HepG2 (cell line): ENCODE measurements at regions not wholly inside any gene's neighbourhood (a gene's known extent, or its start where the extent isn't known, plus 50 kb on each side); places are given as distances from the start of the nearest gene placed in this dataset.

Experiments used
- CTCF ChIP-seq: sonication (generic); formaldehyde crosslinking; IDR thresholded peaks from 2 replicates; pipeline ENCODE4 v1.5.0; 2020; ENCODE audit warnings: mild to moderate bottlenecking, missing genetic modification reagents, moderate library complexity
- EEA1 ChIP-seq: sonication (generic); formaldehyde crosslinking; IDR thresholded peaks from 2 replicates; pipeline ENCODE4 v1.5.1; 2020; ENCODE audit warnings: mild to moderate bottlenecking, missing genetic modification reagents, borderline replicate concordance
- ERF ChIP-seq: IDR thresholded peaks from 2 replicates; pipeline ENCODE4 v1.6.1; 2018; ENCODE audit warnings: missing biosample characterization, missing genetic modification reagents
- FOSL1 ChIP-seq: sonication (generic); formaldehyde crosslinking; IDR thresholded peaks from 2 replicates; pipeline ENCODE4 v1.9.0; 2021; ENCODE audit warnings: missing genetic modification reagents, borderline replicate concordance
- KAT7 ChIP-seq: IDR thresholded peaks from 2 replicates; pipeline ENCODE4 v1.6.1; 2018; ENCODE audit warnings: borderline replicate concordance, missing compliant biosample characterization
- MAX ChIP-seq: IDR thresholded peaks from 2 replicates; pipeline ENCODE4 v1.6.1; 2012; ENCODE audit warnings: inconsistent platforms
- ZNF530 ChIP-seq: sonication (generic); formaldehyde crosslinking; IDR thresholded peaks from 2 replicates; pipeline ENCODE4 v1.5.0; 2020; ENCODE audit warnings: low read depth, mild to moderate bottlenecking, missing genetic modification reagents
- ZNF616 ChIP-seq: sonication (generic); formaldehyde crosslinking; IDR thresholded peaks from 2 replicates; pipeline ENCODE4 v1.5.0; 2020; ENCODE audit warnings: low read depth, mild to moderate bottlenecking, missing genetic modification reagents

GRCh38 chr4:138448169-138448568, 206.0 kb upstream of the SLC7A11 start:
- TF ChIP-seq CTCF (CRISPR knock-in tag) (no peak), EEA1 (no peak), KAT7 (no peak), MAX (no peak), ERF (CRISPR knock-in tag) (no peak), FOSL1 (no peak), ZNF616 (CRISPR knock-in tag) (no peak), ZNF530 (CRISPR knock-in tag) (no peak)
